GM12891 (cell line): ENCODE measurements at regions not wholly inside any gene's neighbourhood (a gene's known extent, or its start where the extent isn't known, plus 50 kb on each side); places are given as distances from the start of the nearest gene placed in this dataset.

ENCODE experiments used
- POLR2A ChIP-seq: IDR thresholded peaks from 2 replicates; pipeline ENCODE4 v1.6.1; 2011; ENCODE audit warnings: low read depth, low read length, control low read depth
- POLR2AphosphoS5 ChIP-seq: IDR thresholded peaks from 2 replicates; pipeline ENCODE4 v1.6.1; 2011; ENCODE audit warnings: low read depth, low read length, control low read depth
- SPI1 ChIP-seq: IDR thresholded peaks from 2 replicates; pipeline ENCODE4 v1.6.1; 2011; ENCODE audit warnings: low read depth, low read length, control low read depth
- TAF1 ChIP-seq: IDR thresholded peaks from 2 replicates; pipeline ENCODE4 v1.6.1; 2011; ENCODE audit warnings: low read depth, low read length, control low read depth

- no peak for TF ChIP-seq POLR2AphosphoS5
- no peak for TF ChIP-seq POLR2A
- no peak for TF ChIP-seq SPI1
- TF ChIP-seq TAF1: no peak
These were observed 1280.9 kb downstream of the AACS start for GRCh38 chr12:126346087-126346486.
